SK-N-MC (cell line): ENCODE measurements at regions not wholly inside any gene's neighbourhood (a gene's known extent, or its start where the extent isn't known, plus 50 kb on each side); places are given as distances from the start of the nearest gene placed in this dataset.

Source experiments
- EZH2 ChIP-seq: fragments of 200-600 bp; sonication (generic); IDR thresholded peaks from one replicate; pipeline ENCODE4 v1.6.1; 2017; ENCODE audit warnings: antibody characterized with exemption
- FOXP2 ChIP-seq: optimal IDR thresholded peaks from 2 replicates; pipeline ENCODE3; 2011; ENCODE audit warnings: mild to moderate bottlenecking, moderate library complexity; ENCODE audit not compliant: insufficient read depth; ENCODE audit errors: extremely low read length, control extremely low read depth
- POLR2AphosphoS5 ChIP-seq: IDR thresholded peaks from 2 replicates; pipeline ENCODE4 v1.6.1; 2012; ENCODE audit warnings: mild to moderate bottlenecking, low read depth, low read length, borderline replicate concordance

DNA sequence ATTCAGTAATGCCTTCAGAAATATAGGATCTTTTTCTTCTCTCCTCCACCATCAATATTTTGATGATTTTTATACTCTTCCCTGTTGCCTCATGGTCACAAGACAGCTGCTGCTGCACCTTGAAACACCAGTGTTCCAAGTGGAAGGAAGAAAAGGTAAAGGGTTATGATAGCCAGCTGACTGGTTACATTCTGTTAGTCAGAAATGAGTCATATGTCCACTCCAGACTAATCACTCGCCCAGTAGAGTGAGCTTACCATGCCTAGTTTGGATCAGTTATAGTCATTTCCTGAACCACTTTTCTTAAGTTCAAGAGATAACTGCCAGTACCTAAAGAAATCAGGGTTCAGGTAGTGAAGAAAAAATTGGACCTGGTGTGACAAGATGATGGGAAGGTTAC is 532.3 kb upstream of the SMIM31 start:
- TF ChIP-seq EZH2 (no peak), POLR2AphosphoS5 (no peak), FOXP2 (no peak)
